Rectal smooth muscle tissue (tissue), 1 donor: ENCODE measurements at regions not wholly inside any gene's neighbourhood (a gene's known extent, or its start where the extent isn't known, plus 50 kb on each side); places are given as distances from the start of the nearest gene placed in this dataset.
A peak's percentile ranks its signal among the peaks of the same experiment; 100 is the strongest.

Experiments
- H3K27ac ChIP-seq: one replicate; pipeline ENCODE4 v1.7.0; 2013; ENCODE audit warnings: low read depth, low read length, inconsistent platforms
- H3K27me3 ChIP-seq: one replicate; pipeline ENCODE4 v1.7.0; 2013; ENCODE audit warnings: low read length; ENCODE audit not compliant: control insufficient read depth, insufficient read depth
- H3K36me3 ChIP-seq: one replicate; pipeline ENCODE4 v1.7.0; 2013; ENCODE audit warnings: low read length; ENCODE audit not compliant: control insufficient read depth, insufficient read depth
- H3K4me1 ChIP-seq: one replicate; pipeline ENCODE4 v1.7.0; 2013; ENCODE audit warnings: low read length; ENCODE audit not compliant: control insufficient read depth, insufficient read depth
- H3K4me3 ChIP-seq: one replicate; pipeline ENCODE4 v1.7.0; 2013; ENCODE audit warnings: low read length
- H3K9ac ChIP-seq: one replicate; pipeline ENCODE4 v1.7.0; 2013; ENCODE audit warnings: low read length

GRCh38 chr1:229121845-229122436, 149.0 kb upstream of the RAB4A start:
- Histone ChIP-seq H3K27ac (peak overlapping the region; percentile 38), H3K4me3 (no peak overlapping the region), H3K9ac (no peak overlapping the region), H3K27me3 (no peaks in the 10 kb centered on the region), H3K4me1 (peaks cover 6% of the 10 kb centered on the region), H3K36me3 (no peaks in the 10 kb centered on the region)

DNA sequence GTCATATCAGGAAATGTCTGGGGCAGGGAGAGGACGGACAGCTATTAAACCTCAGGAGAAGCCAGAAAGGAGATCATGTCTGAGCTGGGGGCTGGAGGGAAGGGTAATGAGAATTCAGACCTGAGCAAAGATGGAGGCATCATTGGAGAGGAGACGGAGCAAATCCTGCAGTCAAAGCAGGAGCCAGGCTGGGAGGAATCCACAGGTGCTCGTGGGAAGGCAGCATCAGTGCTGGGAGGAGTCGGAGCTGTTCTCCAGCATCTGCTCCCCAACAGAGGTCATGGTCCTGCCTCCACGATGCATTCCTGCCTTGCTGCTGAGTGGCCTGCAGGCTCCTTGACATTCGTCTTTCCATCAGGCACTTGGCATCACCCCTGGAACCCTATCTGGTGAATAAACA, 148.3 kb upstream of the RAB4A start:
- Histone ChIP-seq H3K27me3 (no peaks in the 10 kb centered on the region), H3K9ac (no peak overlapping the region), H3K4me3 (no peak overlapping the region), H3K27ac (peak overlapping the region; percentile 38), H3K36me3 (no peaks in the 10 kb centered on the region), H3K4me1 (no peaks in the 10 kb centered on the region)

- H3K9ac ChIP-seq: no peak overlapping the region
Observed at GRCh38 chr1:229124116-229124515, 146.8 kb upstream of the RAB4A start.

GRCh38 chr1:229124520-229125124, 146.3 kb upstream of the RAB4A start:
- Histone ChIP-seq H3K27me3 (no peaks in the 10 kb centered on the region), H3K4me1 (no peaks in the 10 kb centered on the region), H3K36me3 (no peaks in the 10 kb centered on the region), H3K27ac (no peak overlapping the region), H3K9ac (no peak overlapping the region), H3K4me3 (no peak overlapping the region)

More at GRCh38 chr1:229124116-229124515, 146.8 kb upstream of the RAB4A start:
- H3K27ac ChIP-seq: no peak overlapping the region
- H3K27me3 ChIP-seq: no peaks in the 10 kb centered on the region
- no peak overlapping the region for H3K4me3 ChIP-seq
- H3K36me3 ChIP-seq: no peaks in the 10 kb centered on the region
- no peaks in the 10 kb centered on the region for H3K4me1 ChIP-seq

GRCh38 chr1:229127301-229127700, 143.6 kb upstream of the RAB4A start:
- Histone ChIP-seq H3K36me3 (no peaks in the 10 kb centered on the region), H3K27ac (no peak overlapping the region), H3K9ac (no peak overlapping the region), H3K4me1 (no peaks in the 10 kb centered on the region), H3K27me3 (no peaks in the 10 kb centered on the region), H3K4me3 (no peak overlapping the region)

DNA sequence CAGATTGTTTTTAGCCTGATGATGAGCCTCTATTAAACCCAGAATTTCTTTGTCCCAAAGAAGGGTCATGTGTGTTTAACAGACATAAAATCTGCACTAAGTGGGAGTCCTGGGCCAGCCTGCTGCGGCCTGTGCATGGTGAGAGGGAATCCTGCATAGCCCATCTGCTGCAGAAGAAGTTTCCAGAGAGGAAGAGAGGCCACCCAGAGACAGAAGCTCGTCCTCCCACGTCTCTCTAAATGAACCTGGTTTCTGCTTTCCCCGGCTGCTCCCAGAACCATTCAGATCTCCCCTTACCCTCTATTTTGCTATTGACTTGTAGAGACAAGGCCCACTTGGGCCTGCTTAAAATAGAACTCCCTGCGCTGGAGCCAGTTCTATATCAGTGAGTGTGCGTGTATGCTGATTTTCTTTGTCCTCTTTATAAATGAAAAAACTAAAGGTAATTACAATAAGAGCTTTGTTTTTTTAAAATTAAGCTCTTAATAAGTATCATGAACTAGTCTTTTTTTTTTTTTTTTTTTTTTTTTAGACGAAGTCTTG, 142.8 kb upstream of the RAB4A start:
- Histone ChIP-seq H3K27me3 (no peaks in the 10 kb centered on the region), H3K4me3 (no peak overlapping the region), H3K36me3 (no peaks in the 10 kb centered on the region), H3K4me1 (no peaks in the 10 kb centered on the region), H3K27ac (no peak overlapping the region), H3K9ac (no peak overlapping the region)

GRCh38 chr1:229129301-229130027, 141.4 kb upstream of the RAB4A start:
- H3K27me3 ChIP-seq: no peaks in the 10 kb centered on the region
- no peak overlapping the region for H3K27ac ChIP-seq
- no peaks in the 10 kb centered on the region for H3K4me1 ChIP-seq
- H3K4me3 ChIP-seq: peak overlapping the region; percentile 33
- H3K36me3 ChIP-seq: no peaks in the 10 kb centered on the region
- no peak overlapping the region for H3K9ac ChIP-seq

- Histone ChIP-seq H3K27ac (no peak overlapping the region), H3K9ac (no peak overlapping the region), H3K36me3 (no peaks in the 10 kb centered on the region), H3K4me3 (peak overlapping the region; percentile 33), H3K27me3 (no peaks in the 10 kb centered on the region), H3K4me1 (no peaks in the 10 kb centered on the region)
Observed at GRCh38 chr1:229130028-229130668, 140.8 kb upstream of the RAB4A start.

GRCh38 chr1:229131243-229132105, 139.4 kb upstream of the RAB4A start:
- Histone ChIP-seq H3K4me1 (no peaks in the 10 kb centered on the region), H3K4me3 (no peak overlapping the region), H3K27me3 (no peaks in the 10 kb centered on the region), H3K27ac (no peak overlapping the region), H3K36me3 (no peaks in the 10 kb centered on the region), H3K9ac (no peak overlapping the region)

DNA sequence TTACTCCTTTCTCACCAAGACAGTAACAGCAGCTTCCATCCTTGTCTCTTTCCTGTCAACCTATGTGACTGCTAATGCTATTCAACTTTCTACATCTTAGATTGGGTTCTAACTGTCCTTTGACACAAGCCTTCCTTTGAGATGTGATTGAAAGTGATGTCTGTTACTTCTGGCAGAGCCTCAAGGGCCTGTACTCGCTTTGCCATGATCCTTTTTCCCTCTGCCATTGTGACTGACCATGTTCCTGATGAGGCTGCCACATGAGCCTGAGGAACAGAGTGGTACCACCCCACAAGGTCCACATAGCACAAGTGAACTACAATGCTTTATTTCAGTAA, 138.8 kb upstream of the RAB4A start:
- H3K4me3 ChIP-seq: no peak overlapping the region
- no peak overlapping the region for H3K27ac ChIP-seq
- H3K27me3 ChIP-seq: no peaks in the 10 kb centered on the region
- H3K4me1 ChIP-seq: no peaks in the 10 kb centered on the region
- no peaks in the 10 kb centered on the region for H3K36me3 ChIP-seq
- no peak overlapping the region for H3K9ac ChIP-seq

DNA sequence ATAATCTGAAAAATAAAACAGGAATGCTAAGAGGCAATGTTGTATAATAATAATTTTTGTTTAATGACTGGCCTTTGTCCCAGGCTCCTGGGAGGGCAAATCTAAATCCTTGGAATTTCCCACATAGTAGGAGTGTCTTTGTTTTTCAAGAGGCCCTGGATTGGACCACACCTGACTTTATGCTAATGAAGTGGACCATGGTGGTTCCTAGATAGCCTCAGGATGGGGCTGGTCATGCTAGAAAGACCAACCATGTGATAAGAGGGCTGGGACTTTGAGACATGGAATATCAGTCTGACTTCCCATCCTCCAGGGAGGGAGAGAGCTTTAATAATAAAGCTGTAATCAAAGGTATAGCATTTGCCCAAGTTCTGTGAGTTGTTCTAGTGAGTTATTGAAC, 138.2 kb upstream of the RAB4A start:
- Histone ChIP-seq H3K9ac (no peak overlapping the region), H3K27me3 (no peaks in the 10 kb centered on the region), H3K36me3 (no peaks in the 10 kb centered on the region), H3K4me3 (no peak overlapping the region), H3K4me1 (no peaks in the 10 kb centered on the region), H3K27ac (no peak overlapping the region)

- Histone ChIP-seq H3K4me3 (no peak overlapping the region), H3K4me1 (no peaks in the 10 kb centered on the region), H3K36me3 (no peaks in the 10 kb centered on the region), H3K9ac (no peak overlapping the region), H3K27me3 (no peaks in the 10 kb centered on the region), H3K27ac (no peak overlapping the region)
Observed at GRCh38 chr1:229133151-229133550, 137.8 kb upstream of the RAB4A start.
